MM.1S (cell line): ENCODE measurements at regions not wholly inside any gene's neighbourhood (a gene's known extent, or its start where the extent isn't known, plus 50 kb on each side); places are given as distances from the start of the nearest gene placed in this dataset.

Experiments
- CTCF ChIP-seq: fragments of 300-600 bp; sonication (generic); IDR thresholded peaks from 2 replicates; pipeline ENCODE4 v1.5.1; 2016; ENCODE audit warnings: antibody characterized with exemption, low read length, mixed read lengths
- EZH2phosphoT487 ChIP-seq: fragments of 300-600 bp; sonication (generic); IDR thresholded peaks from 2 replicates; pipeline ENCODE4 v1.6.1; 2018; ENCODE audit warnings: antibody characterized with exemption, low read length

- TF ChIP-seq CTCF = no peak
- no peak for TF ChIP-seq EZH2phosphoT487
Measured at GRCh38 chr2:226424971-226425370, 374.6 kb downstream of the IRS1 start.
